PC-9 (cell line): ENCODE measurements at regions not wholly inside any gene's neighbourhood (a gene's known extent, or its start where the extent isn't known, plus 50 kb on each side); places are given as distances from the start of the nearest gene placed in this dataset.

Experiments used
- BruUV-seq: library from RNA; stranded (reverse); fragments of 400-500 nt; replicated peaks from 2 replicates; lab custom pipeline; 2021; lab: Mats Ljungman, UMichigan
- CTCF ChIA-PET: fragments of 300-600 bp; sonication (Branson Sonifier 250); formaldehyde crosslinking; loops from one replicate; lab custom pipeline; 2022; ENCODE audit warnings: antibody characterized with exemption; lab: Charles Lee
- POLR2A ChIA-PET: fragments of 300-600 bp; sonication (Branson Sonifier 250); formaldehyde crosslinking; loops from one replicate; lab custom pipeline; 2022; ENCODE audit warnings: antibody characterized with exemption; ENCODE audit not compliant: unreplicated experiment; lab: Charles Lee
- DNase-seq, 2 experiments: peaks; one replicate each; pipeline versions ENCODE4 v3.0.0 to v3.0.0-alpha.2; 2015 to 2022; ENCODE audit warnings: mixed read lengths in 1 of 2
- H2AFZ ChIP-seq: fragments of 200-600 bp; sonication (generic); 2 replicates; pipeline ENCODE4 v1.8.1; 2017; ENCODE audit warnings: antibody characterized with exemption
- H3F3A ChIP-seq: fragments of 200-600 bp; sonication (generic); 2 replicates; pipeline ENCODE4 v1.8.1; 2017; ENCODE audit warnings: antibody characterized with exemption, mild to moderate bottlenecking, low read depth; ENCODE audit not compliant: insufficient read depth
- H3K27ac ChIP-seq: fragments of 200-600 bp; sonication (generic); 2 replicates; pipeline ENCODE4 v1.6.1; 2016; ENCODE audit warnings: mixed run types
- H3K27me3 ChIP-seq: fragments of 200-600 bp; sonication (generic); 2 replicates; pipeline ENCODE4 v1.6.1; 2016; ENCODE audit warnings: low read depth, mixed run types; ENCODE audit not compliant: insufficient read depth
- H3K36me3 ChIP-seq: fragments of 200-600 bp; sonication (generic); 2 replicates; pipeline ENCODE4 v1.6.1; 2016; ENCODE audit warnings: low read depth, mixed run types
- H3K4me1 ChIP-seq: fragments of 200-600 bp; sonication (generic); replicated peaks from 2 replicates; pipeline ENCODE4 v1.6.1; 2016; ENCODE audit warnings: mixed run types; ENCODE audit not compliant: insufficient read depth
- H3K4me2 ChIP-seq: fragments of 200-600 bp; sonication (generic); 2 replicates; pipeline ENCODE4 v1.6.1; 2017; ENCODE audit warnings: mixed run types
- H3K4me3 ChIP-seq: fragments of 200-600 bp; sonication (generic); 2 replicates; pipeline ENCODE4 v1.6.1; 2016; ENCODE audit warnings: mixed run types
- H3K79me2 ChIP-seq: fragments of 200-600 bp; sonication (generic); 2 replicates; pipeline ENCODE4 v1.6.1; 2017; ENCODE audit warnings: low read depth, mixed run types
- H3K9me2 ChIP-seq: fragments of 200-600 bp; sonication (generic); 2 replicates; pipeline ENCODE4 v1.8.1; 2017; ENCODE audit warnings: mild to moderate bottlenecking; ENCODE audit not compliant: insufficient read depth
- H3K9me3 ChIP-seq: fragments of 200-600 bp; sonication (generic); 2 replicates; pipeline ENCODE4 v1.8.1; 2016; ENCODE audit warnings: low read depth; ENCODE audit not compliant: insufficient read depth
- H4K20me1 ChIP-seq: fragments of 200-600 bp; sonication (generic); 2 replicates; pipeline ENCODE4 v1.8.1; 2017; ENCODE audit not compliant: insufficient read depth
- CTCF ChIP-seq: fragments of 200-600 bp; sonication (generic); conservative IDR thresholded peaks from 2 replicates; pipeline ENCODE4 v1.6.1; 2017; ENCODE audit warnings: mixed run types, antibody characterized with exemption, mild to moderate bottlenecking, moderate library complexity
- EZH2 ChIP-seq: fragments of 200-600 bp; sonication (generic); IDR thresholded peaks from 2 replicates; pipeline ENCODE4 v1.8.0; 2017; ENCODE audit warnings: antibody characterized with exemption, low read depth
- intact Hi-C: fragments of 100-400 bp; cut with micrococcal nuclease; formaldehyde crosslinking; loops from one replicate; pipeline ENCODE4 v1.10.0; 2022; ENCODE audit not compliant: unreplicated experiment

GRCh38 chrX:856566-857290, 226.1 kb downstream of the SHOX start:
- H2AFZ ChIP-seq: no peak overlapping the region
- intact Hi-C loops: no loop called here
- BruUV-seq: no TSS peak
- no peak for DNase-seq
- no peaks in the 10 kb centered on the region for H3K9me2 ChIP-seq
- ChIA-PET POLR2A (no interaction called here), CTCF (no interaction called here)
- no peaks in the 10 kb centered on the region for H3K79me2 ChIP-seq
- H3K4me1 ChIP-seq: no peaks in the 10 kb centered on the region
- no peaks in the 10 kb centered on the region for H4K20me1 ChIP-seq
- TF ChIP-seq CTCF (no peak), EZH2 (no peak)
- no peaks in the 10 kb centered on the region for H3F3A ChIP-seq
- H3K36me3 ChIP-seq: no peaks in the 10 kb centered on the region
- H3K4me3 ChIP-seq: no peak overlapping the region
- peaks cover 4% of the 10 kb centered on the region; the same call in 1 of the 2 replicates for H3K27me3 ChIP-seq
- H3K27ac ChIP-seq: no peak overlapping the region
- no peaks in the 10 kb centered on the region for H3K9me3 ChIP-seq
- no peak overlapping the region for H3K4me2 ChIP-seq

GRCh38 chrX:853304-853703, 222.7 kb downstream of the SHOX start:
- intact Hi-C loops: no loop called here
- Histone ChIP-seq H3K9me2 (no peaks in the 10 kb centered on the region), H2AFZ (no peak overlapping the region), H3K4me1 (no peaks in the 10 kb centered on the region), H3F3A (no peaks in the 10 kb centered on the region), H3K36me3 (no peaks in the 10 kb centered on the region), H3K4me2 (no peak overlapping the region), H3K79me2 (no peaks in the 10 kb centered on the region), H3K4me3 (no peak overlapping the region), H4K20me1 (no peaks in the 10 kb centered on the region), H3K27me3 (peaks cover 4% of the 10 kb centered on the region), H3K27ac (no peak overlapping the region), H3K9me3 (no peaks in the 10 kb centered on the region)
- TF ChIP-seq CTCF: no peak
- no peak for TF ChIP-seq EZH2
- ChIA-PET POLR2A (no interaction called here), CTCF (no interaction called here)
- BruUV-seq: no TSS peak
- no peak for DNase-seq

- intact Hi-C loops: no loop called here
- ChIA-PET CTCF (no interaction called here), POLR2A (no interaction called here)
- H3K36me3 ChIP-seq: no peaks in the 10 kb centered on the region
- no peak overlapping the region for H3K4me3 ChIP-seq
- BruUV-seq: no TSS peak
- no peaks in the 10 kb centered on the region for H3K79me2 ChIP-seq
- H3F3A ChIP-seq: no peaks in the 10 kb centered on the region
- no peaks in the 10 kb centered on the region for H4K20me1 ChIP-seq
- no peak for DNase-seq
- no peaks in the 10 kb centered on the region for H3K9me2 ChIP-seq
- no peak overlapping the region for H3K27ac ChIP-seq
- H3K9me3 ChIP-seq: no peaks in the 10 kb centered on the region
- no peak for TF ChIP-seq CTCF
- TF ChIP-seq EZH2: no peak
- no peaks in the 10 kb centered on the region for H3K4me1 ChIP-seq
- H2AFZ ChIP-seq: no peak overlapping the region
- H3K27me3 ChIP-seq: peaks cover 4% of the 10 kb centered on the region
- no peak overlapping the region for H3K4me2 ChIP-seq
These were observed 219.9 kb downstream of the SHOX start for GRCh38 chrX:850471-850916.
